ENCODE measurements at regions not wholly inside any gene's neighbourhood (a gene's known extent, or its start where the extent isn't known, plus 50 kb on each side); places are given as distances from the start of the nearest gene placed in this dataset.

DNA sequence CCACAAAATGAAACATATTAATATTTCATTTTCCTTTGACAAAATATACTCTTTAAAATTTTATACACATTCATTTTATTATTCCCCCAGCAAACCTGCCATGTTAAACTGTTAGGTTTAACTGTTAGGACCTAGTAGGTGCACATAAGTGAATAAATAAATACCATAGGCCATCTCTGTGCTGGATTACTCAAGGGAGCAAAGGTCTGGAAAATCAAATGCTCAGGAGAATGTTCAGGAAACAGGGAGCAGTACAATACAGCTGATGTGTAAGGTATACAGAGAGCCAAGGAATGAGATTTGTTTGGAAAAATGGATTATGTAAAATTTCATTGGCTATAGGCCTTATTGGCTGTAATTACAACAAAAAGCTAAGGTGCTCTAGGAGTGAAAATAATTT, 339.3 kb downstream of the BCKDHB start:
- TF ChIP-seq YY1 (IDR thresholded peaks at IDR 0.05; ENCODE audit: insufficient read depth, insufficient read length) = no peak
- TF ChIP-seq ZNF274 (IDR thresholded peaks at IDR 0.05; ENCODE audit: low read depth, low read length) = no peak

All from NT2/D1 (cell line).